ENCODE measurements at regions not wholly inside any gene's neighbourhood (a gene's known extent, or its start where the extent isn't known, plus 50 kb on each side); places are given as distances from the start of the nearest gene placed in this dataset.

DNA sequence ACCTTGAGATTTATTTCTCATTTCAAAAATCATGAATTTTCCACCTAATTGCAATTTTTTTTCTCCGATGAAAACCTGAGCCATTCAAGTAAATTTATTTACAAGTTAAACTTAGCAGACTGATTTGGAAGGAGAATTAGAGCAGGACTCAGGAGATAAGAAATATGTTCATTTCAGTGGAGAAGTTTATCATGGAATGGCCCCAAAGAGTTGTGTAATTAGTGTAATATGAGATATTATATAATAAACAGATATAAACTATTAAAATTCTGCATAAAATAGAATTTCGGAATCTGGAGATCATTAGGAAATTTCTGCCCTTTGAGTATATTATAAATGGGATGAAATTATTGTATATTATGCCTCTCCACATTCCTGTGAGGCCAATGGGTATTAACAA, 596.8 kb downstream of the QKI start:
- no peaks in the 10 kb centered on the region for H3K79me1 ChIP-seq (ENCODE audit: insufficient read depth, low read depth, low read length, poor library complexity, severe bottlenecking)
- H3K27ac Mint-ChIP-seq, result no peak overlapping the region
- peaks cover 30 to 31% of the 10 kb centered on the region in 2 experiments for H3K4me1 Mint-ChIP-seq
- H3K27ac ChIP-seq (ENCODE audit: insufficient read length, low read depth, low read length), result no peak overlapping the region
- no peaks in the 10 kb centered on the region for H3K27me3 ChIP-seq (ENCODE audit: insufficient read depth, low read length)
- no peak overlapping the region for H3K4ac ChIP-seq (ENCODE audit: low read depth, low read length)
- no peak overlapping the region for H3K14ac ChIP-seq (ENCODE audit: insufficient read depth, low read length)
- no peaks in the 10 kb centered on the region for H3K9me3 ChIP-seq (ENCODE audit: control insufficient read depth, low read depth, low read length)
- no peak overlapping the region for H2BK5ac ChIP-seq (ENCODE audit: insufficient read length, low read length)
- H4K91ac ChIP-seq (ENCODE audit: insufficient read length, low read depth, low read length), result no peak overlapping the region
- H3K56ac ChIP-seq (ENCODE audit: insufficient read length, low read depth, low read length), result no peak overlapping the region
- H3K27me3 Mint-ChIP-seq (ENCODE audit: low read depth), result peaks cover 2% of the 10 kb centered on the region
- no peak overlapping the region for H4K8ac ChIP-seq (replicated peaks; ENCODE audit: insufficient read length, low read depth, low read length)
- H2AK5ac ChIP-seq (ENCODE audit: insufficient read length, low read length), result no peak overlapping the region
- DNase-seq, result no peak
- H3T11ph ChIP-seq (ENCODE audit: low read length), result no peak overlapping the region
- no peak overlapping the region for H3K9ac ChIP-seq (ENCODE audit: extremely low read depth, insufficient read length, low read length)
- H3K36me3 Mint-ChIP-seq (ENCODE audit: insufficient read depth in 1 of 3, low read depth in 3 of 3), result peaks cover 0 to 10% (median 2%) of the 10 kb centered on the region in 3 experiments; a peak in 3 of 7 replicates
- no peaks in the 10 kb centered on the region for H4K20me1 ChIP-seq (ENCODE audit: control insufficient read depth, insufficient read depth, insufficient read length)
- no peak overlapping the region for H2BK20ac ChIP-seq (ENCODE audit: low read depth, low read length, poor library complexity, severe bottlenecking)
- no peak overlapping the region for H4K5ac ChIP-seq (ENCODE audit: insufficient read length, low read depth, low read length)
- no peaks in the 10 kb centered on the region for H3K79me2 ChIP-seq (ENCODE audit: insufficient read depth, low read length)
- H3K4me2 ChIP-seq (ENCODE audit: insufficient read depth, insufficient read length, low read length), result no peak overlapping the region
- peaks cover 8 to 9% of the 10 kb centered on the region in 2 experiments; a peak in 4 of 5 replicates for H3K9me3 Mint-ChIP-seq
- H2BK12ac ChIP-seq (ENCODE audit: insufficient read length, low read depth, low read length), result no peak overlapping the region
- TF ChIP-seq, protein P1, sequence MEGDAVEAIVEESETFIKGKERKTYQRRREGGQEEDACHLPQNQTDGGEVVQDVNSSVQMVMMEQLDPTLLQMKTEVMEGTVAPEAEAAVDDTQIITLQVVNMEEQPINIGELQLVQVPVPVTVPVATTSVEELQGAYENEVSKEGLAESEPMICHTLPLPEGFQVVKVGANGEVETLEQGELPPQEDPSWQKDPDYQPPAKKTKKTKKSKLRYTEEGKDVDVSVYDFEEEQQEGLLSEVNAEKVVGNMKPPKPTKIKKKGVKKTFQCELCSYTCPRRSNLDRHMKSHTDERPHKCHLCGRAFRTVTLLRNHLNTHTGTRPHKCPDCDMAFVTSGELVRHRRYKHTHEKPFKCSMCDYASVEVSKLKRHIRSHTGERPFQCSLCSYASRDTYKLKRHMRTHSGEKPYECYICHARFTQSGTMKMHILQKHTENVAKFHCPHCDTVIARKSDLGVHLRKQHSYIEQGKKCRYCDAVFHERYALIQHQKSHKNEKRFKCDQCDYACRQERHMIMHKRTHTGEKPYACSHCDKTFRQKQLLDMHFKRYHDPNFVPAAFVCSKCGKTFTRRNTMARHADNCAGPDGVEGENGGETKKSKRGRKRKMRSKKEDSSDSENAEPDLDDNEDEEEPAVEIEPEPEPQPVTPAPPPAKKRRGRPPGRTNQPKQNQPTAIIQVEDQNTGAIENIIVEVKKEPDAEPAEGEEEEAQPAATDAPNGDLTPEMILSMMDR (conservative IDR thresholded peaks at IDR 0.05), result no peak
- H2BK120ac ChIP-seq (ENCODE audit: low read depth, low read length, poor library complexity, severe bottlenecking), result no peak overlapping the region
- H3K4me3 Mint-ChIP-seq, result no peak overlapping the region
- H3K18ac ChIP-seq (ENCODE audit: insufficient read length, low read depth, low read length), result no peak overlapping the region
- no peaks in the 10 kb centered on the region for H3K23me2 ChIP-seq (ENCODE audit: insufficient read length, low read depth, low read length, poor library complexity, severe bottlenecking)
- no CpG with 5 or more reads among the region's 2 CpGs for WGBS (ENCODE audit: extremely low coverage, insufficient read length, low lambda C conversion rate)
- H2AFZ ChIP-seq (ENCODE audit: low read length), result no peak overlapping the region
- H2BK15ac ChIP-seq (ENCODE audit: low read depth, low read length), result no peak overlapping the region
- no peak overlapping the region for H3K23ac ChIP-seq (ENCODE audit: insufficient read length, low read depth, low read length)
- H3K4me1 ChIP-seq (ENCODE audit: insufficient read depth, low read length), result peaks cover 4% of the 10 kb centered on the region; the same call in 1 of the 2 replicates

Data from H9 (cell line).